ENCODE measurements at regions not wholly inside any gene's neighbourhood (a gene's known extent, or its start where the extent isn't known, plus 50 kb on each side); places are given as distances from the start of the nearest gene placed in this dataset.
"Not testable (repeated sequence)": the region's sequence is repeated elsewhere in the genome, so short reads cannot be mapped to it uniquely, and the experiment has no call there.

DNA sequence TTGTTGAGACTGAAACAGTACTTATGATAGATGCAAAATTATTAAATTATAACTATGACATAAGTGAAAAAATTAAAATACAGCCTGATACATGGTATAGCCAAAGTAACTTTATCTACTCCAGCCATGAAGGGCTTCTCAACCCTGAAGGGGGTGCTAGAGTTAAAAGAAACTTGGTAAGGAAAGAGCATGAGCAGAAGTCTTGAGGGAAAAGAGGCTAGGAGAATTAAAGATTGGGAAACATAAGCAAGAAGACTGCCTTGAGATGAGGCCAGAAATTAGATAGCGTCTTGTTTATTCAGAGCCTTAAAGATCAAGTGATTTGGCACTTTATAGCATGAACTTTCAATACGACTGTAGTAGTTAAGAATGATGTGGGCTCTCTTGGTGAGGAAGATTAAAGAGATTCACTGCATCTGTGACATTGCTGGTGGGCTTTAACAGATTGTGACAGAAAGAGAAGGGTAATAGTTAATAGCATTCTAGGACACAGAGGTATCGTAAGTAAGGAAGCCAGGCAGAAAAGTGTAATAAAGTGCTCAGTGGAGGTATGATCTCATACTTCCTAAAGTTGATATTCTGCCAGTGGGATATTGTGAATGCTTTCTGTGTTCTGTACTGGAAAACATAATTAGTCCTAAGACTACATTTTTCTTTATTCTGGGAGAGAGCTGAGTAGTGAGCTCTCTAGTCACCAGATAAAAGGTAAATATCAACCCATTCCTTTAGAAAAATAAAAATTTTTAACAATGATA, 385.4 kb upstream of the PRR20A start:
- Histone ChIP-seq H3K4me1 (no peaks in the 10 kb centered on the region), H3K4me3 (no peak overlapping the region), H3K9me3 (peaks cover 0 to 12% (median 0%) of the 10 kb centered on the region in 8 donors), H3K27ac (no peak overlapping the region), H3K36me3 (no peaks in the 10 kb centered on the region), H3K27me3 (replicated peaks in 1 of 7) (no peaks in the 10 kb centered on the region)
- 58 to 78% (median 64%) methylated on average over 3 of the region's 3 CpGs for WGBS, 5 donors
- TF ChIP-seq, protein P1, sequence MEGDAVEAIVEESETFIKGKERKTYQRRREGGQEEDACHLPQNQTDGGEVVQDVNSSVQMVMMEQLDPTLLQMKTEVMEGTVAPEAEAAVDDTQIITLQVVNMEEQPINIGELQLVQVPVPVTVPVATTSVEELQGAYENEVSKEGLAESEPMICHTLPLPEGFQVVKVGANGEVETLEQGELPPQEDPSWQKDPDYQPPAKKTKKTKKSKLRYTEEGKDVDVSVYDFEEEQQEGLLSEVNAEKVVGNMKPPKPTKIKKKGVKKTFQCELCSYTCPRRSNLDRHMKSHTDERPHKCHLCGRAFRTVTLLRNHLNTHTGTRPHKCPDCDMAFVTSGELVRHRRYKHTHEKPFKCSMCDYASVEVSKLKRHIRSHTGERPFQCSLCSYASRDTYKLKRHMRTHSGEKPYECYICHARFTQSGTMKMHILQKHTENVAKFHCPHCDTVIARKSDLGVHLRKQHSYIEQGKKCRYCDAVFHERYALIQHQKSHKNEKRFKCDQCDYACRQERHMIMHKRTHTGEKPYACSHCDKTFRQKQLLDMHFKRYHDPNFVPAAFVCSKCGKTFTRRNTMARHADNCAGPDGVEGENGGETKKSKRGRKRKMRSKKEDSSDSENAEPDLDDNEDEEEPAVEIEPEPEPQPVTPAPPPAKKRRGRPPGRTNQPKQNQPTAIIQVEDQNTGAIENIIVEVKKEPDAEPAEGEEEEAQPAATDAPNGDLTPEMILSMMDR (IDR thresholded peaks at IDR 0.05 in 8 of 11, conservative IDR thresholded peaks at IDR 0.05 in 3 of 11): no peak
- TF ChIP-seq POLR2A (IDR thresholded peaks at IDR 0.05): no peak
- TF ChIP-seq POLR2AphosphoS5 (IDR thresholded peaks at IDR 0.05): no peak
- DNase-seq: no peak
- intact Hi-C loops (cut with DNase I; ENCODE audit: low total_unique reads): no loop called here

- peaks cover 0 to 57% (median 45%) of the 10 kb centered on the region in 8 donors for H3K9me3 ChIP-seq
- H3K4me1 ChIP-seq; H3K4me3 ChIP-seq; DNase-seq; H3K36me3 ChIP-seq; H3K27me3 ChIP-seq (replicated peaks in 1 of 7); intact Hi-C loops (cut with DNase I; ENCODE audit: low total_unique reads); H3K27ac ChIP-seq: not testable (repeated sequence)
- WGBS, 5 donors: 75 to 100% (median 90%) methylated on average over 1 of the region's 1 CpG
Observed at GRCh38 chr13:56763333-56763732, 377.4 kb upstream of the PRR20A start.

GRCh38 chr13:56773148-56773547, 367.6 kb upstream of the PRR20A start:
- 78 to 89% (median 85%) methylated on average over 4 of the region's 4 CpGs for WGBS, 5 donors
- TF ChIP-seq POLR2AphosphoS5 (IDR thresholded peaks at IDR 0.05) (no peak), POLR2A (IDR thresholded peaks at IDR 0.05) (no peak)
- TF ChIP-seq, protein P1 (IDR thresholded peaks at IDR 0.05 in 8 of 11, conservative IDR thresholded peaks at IDR 0.05 in 3 of 11): no peak
- DNase-seq: no peak
- no peaks in the 10 kb centered on the region for H3K36me3 ChIP-seq
- no peaks in the 10 kb centered on the region for H3K4me1 ChIP-seq
- intact Hi-C loops (cut with DNase I; ENCODE audit: low total_unique reads): no loop called here
- H3K9me3 ChIP-seq: peaks cover 0 to 9% (median 4%) of the 10 kb centered on the region in 8 donors
- H3K27me3 ChIP-seq (replicated peaks in 1 of 7): no peaks in the 10 kb centered on the region
- H3K4me3 ChIP-seq: no peak overlapping the region
- H3K27ac ChIP-seq: no peak overlapping the region

- Histone ChIP-seq H3K9me3 (peaks cover 0 to 14% (median under 1%) of the 10 kb centered on the region in 8 donors), H3K4me1 (no peaks in the 10 kb centered on the region), H3K36me3 (no peaks in the 10 kb centered on the region), H3K4me3 (no peak overlapping the region), H3K27me3 (replicated peaks in 1 of 7) (no peaks in the 10 kb centered on the region), H3K27ac (no peak overlapping the region)
- intact Hi-C loops (cut with DNase I; ENCODE audit: low total_unique reads): no loop called here
- TF ChIP-seq POLR2A (IDR thresholded peaks at IDR 0.05) (no peak), POLR2AphosphoS5 (IDR thresholded peaks at IDR 0.05) (no peak)
- TF ChIP-seq, protein P1 (IDR thresholded peaks at IDR 0.05 in 8 of 11, conservative IDR thresholded peaks at IDR 0.05 in 3 of 11): no peak
- WGBS, 5 donors: 82 to 89% (median 84%) methylated on average over 2 of the region's 2 CpGs
- no peak for DNase-seq
Observed at GRCh38 chr13:56789527-56789926, 351.2 kb upstream of the PRR20A start.

Data from spleen (tissue), 11 donors.